ENCODE measurements at regions not wholly inside any gene's neighbourhood (a gene's known extent, or its start where the extent isn't known, plus 50 kb on each side); places are given as distances from the start of the nearest gene placed in this dataset.

DNA sequence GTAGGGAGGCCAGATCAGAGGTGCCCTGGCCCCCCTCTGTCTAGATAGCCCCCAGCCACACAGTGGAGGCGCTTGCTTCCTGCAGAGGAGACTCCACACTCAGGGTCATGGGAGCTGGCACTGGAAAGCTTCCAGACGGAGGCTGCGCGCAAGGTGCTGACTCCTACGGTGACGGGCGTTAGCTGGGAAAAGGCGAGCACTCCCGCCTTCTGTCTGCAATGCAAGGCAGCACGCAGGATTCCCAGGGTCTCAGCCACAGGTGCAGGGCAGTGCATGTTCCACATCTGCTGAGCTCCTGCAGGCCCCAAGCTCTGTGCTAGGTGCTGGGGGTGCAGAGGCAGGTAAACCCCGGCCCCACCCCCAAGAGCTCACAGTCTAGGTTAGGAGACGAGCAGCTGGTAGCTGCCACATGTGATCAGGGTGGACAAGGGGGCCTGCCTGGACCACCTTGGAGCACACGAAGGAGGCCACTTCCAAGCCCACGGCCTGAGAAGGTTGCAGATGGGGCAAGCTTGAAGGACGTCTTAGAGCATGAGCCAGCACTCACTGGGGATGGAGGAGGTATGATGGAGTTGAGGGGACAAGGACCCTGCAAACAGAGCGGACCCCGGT, 310.9 kb upstream of the DIO3 start:
- H3K36me3 ChIP-seq (ENCODE audit: insufficient read depth, low read length), result no peaks in the 10 kb centered on the region
- H3K4me3 ChIP-seq (ENCODE audit: low read length), result no peak overlapping the region
- WGBS, result 94% methylated on average over 17 of the region's 17 CpGs
- H3K9me3 ChIP-seq (ENCODE audit: insufficient read depth, low read depth, low read length), result no peaks in the 10 kb centered on the region
- H3K27me3 ChIP-seq (ENCODE audit: insufficient read depth, low read length), result no peaks in the 10 kb centered on the region
- H3K4me1 ChIP-seq (ENCODE audit: insufficient read depth, low read length), result no peaks in the 10 kb centered on the region
- no peak overlapping the region for H3K9ac ChIP-seq (ENCODE audit: low read depth, low read length)
- no peak overlapping the region for H3K27ac ChIP-seq (ENCODE audit: low read depth, low read length)

DNA sequence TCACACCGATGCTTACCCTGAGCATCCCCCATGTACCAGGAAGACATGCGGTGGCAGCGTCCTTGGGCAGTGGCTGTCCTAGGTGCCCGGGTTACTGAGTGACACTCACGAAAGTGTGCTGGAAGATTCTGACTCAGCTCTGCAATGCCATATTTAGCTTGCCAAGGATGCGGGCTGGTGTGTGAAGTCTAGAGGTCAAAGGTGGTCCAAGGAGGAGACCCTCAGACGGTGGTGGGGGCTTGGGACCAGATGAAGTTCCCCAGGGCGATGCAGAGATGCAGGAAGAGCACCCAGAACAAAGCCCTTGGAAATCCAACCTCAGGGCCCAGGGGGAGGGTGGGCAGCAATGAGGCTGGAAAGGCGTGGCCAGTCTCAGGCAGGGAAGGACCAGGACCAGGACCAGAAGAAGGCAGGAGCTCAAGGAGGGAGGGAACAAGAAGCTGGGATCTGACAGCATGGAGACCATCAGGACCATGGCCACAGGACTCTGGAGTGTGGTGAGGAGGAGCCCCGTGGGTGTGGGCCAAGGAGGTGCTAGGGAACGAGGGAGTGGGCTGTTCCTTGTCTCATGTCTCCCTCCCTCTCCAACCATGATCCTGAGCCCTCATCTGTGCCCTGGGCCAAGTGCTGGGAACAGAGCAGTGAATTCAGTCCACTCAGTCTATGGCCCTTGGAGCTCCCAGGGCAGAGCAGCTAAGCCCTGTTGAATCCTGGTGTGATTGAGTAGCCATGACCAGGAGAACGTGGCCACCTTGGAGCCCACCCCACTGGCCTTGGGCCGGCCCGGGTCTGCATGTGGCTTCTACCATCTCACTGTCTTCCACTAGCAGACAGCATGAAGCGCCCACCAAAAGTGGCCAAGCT, 310.1 kb upstream of the DIO3 start:
- Histone ChIP-seq H3K36me3 (ENCODE audit: insufficient read depth, low read length) (no peaks in the 10 kb centered on the region), H3K27me3 (ENCODE audit: insufficient read depth, low read length) (no peaks in the 10 kb centered on the region), H3K27ac (ENCODE audit: low read depth, low read length) (no peak overlapping the region), H3K9me3 (ENCODE audit: insufficient read depth, low read depth, low read length) (no peaks in the 10 kb centered on the region), H3K9ac (ENCODE audit: low read depth, low read length) (no peak overlapping the region), H3K4me1 (ENCODE audit: insufficient read depth, low read length) (no peaks in the 10 kb centered on the region), H3K4me3 (ENCODE audit: low read length) (no peak overlapping the region)
- WGBS, result 95% methylated on average over 15 of the region's 15 CpGs

DNA sequence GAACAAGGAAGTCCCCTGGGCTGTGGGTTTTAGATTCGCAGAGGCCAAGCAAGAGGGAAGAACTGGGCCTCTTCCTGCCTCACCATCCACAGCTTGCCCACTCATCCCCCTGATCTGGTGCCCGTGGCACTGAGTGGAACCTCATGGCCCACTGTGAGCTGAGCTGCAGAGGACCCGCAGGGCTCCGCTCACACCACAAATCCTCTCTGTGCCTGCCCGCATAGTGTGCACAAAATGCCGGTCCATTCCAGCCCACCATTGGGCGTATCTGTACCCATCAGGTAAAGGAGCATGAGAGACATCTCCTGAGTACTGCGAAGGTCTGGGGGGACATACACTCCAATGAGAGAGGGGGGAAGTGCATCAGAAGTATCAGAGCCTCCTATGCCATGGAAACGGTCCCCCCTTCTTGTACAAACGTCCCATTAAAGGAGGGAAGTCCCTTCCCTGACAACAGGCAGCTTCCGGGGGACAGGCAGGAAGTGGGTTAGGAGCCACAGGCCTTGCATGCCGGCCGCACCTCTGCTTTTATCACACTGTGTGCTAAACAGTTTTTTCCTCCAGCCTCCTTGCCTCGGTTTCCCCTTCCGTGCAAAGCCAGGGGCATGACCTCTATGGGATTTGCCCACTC, 309.4 kb upstream of the DIO3 start:
- H3K27ac ChIP-seq (ENCODE audit: low read depth, low read length), result no peak overlapping the region
- H3K9me3 ChIP-seq (ENCODE audit: insufficient read depth, low read depth, low read length), result no peaks in the 10 kb centered on the region
- 96% methylated on average over 15 of the region's 15 CpGs for WGBS
- no peaks in the 10 kb centered on the region for H3K36me3 ChIP-seq (ENCODE audit: insufficient read depth, low read length)
- H3K27me3 ChIP-seq (ENCODE audit: insufficient read depth, low read length), result no peaks in the 10 kb centered on the region
- no peak overlapping the region for H3K4me3 ChIP-seq (ENCODE audit: low read length)
- no peaks in the 10 kb centered on the region for H3K4me1 ChIP-seq (ENCODE audit: insufficient read depth, low read length)
- no peak overlapping the region for H3K9ac ChIP-seq (ENCODE audit: low read depth, low read length)

DNA sequence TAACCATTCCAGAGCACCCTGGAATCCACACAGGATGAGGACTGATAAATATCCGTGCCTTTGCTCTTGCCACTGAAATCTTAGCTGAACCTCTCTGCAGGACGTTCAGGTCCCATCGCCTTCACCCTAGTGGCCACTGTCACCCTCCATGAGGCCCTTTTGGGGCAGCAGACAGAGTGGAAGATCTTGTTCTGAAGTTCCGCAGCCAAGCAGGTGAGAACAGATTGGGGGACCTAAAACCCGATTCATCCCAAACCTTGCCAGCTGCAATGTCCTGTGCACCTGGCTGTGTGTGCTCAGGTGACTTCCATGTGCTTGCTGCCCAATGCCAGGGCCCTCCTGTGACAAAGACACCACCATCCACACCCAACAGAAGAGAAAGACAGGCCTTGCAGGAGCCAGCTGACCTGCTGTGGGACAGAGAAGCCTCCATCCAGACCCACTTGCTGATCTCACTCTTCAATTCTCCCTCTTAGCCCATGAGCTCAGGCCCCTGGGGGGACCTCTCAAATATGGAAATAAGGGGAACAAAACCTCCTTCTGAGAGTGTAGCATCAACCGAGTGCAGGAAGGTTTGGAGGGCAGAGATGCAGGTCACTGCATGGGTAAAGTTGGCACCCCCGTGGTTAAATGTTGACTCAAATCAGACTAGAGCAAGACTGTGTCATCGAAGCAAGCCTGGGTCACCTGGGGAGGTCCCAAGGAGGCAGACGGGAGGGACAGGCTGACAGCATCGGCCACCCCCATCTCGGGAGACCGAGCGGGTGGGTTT, 308.7 kb upstream of the DIO3 start:
- Histone ChIP-seq H3K9me3 (ENCODE audit: insufficient read depth, low read depth, low read length) (no peaks in the 10 kb centered on the region), H3K27me3 (ENCODE audit: insufficient read depth, low read length) (no peaks in the 10 kb centered on the region), H3K36me3 (ENCODE audit: insufficient read depth, low read length) (no peaks in the 10 kb centered on the region), H3K27ac (ENCODE audit: low read depth, low read length) (no peak overlapping the region), H3K4me3 (ENCODE audit: low read length) (no peak overlapping the region), H3K9ac (ENCODE audit: low read depth, low read length) (no peak overlapping the region), H3K4me1 (ENCODE audit: insufficient read depth, low read length) (no peaks in the 10 kb centered on the region)
- whole genome bisulfite sequencing, result 91% methylated on average over 13 of the region's 13 CpGs

DNA sequence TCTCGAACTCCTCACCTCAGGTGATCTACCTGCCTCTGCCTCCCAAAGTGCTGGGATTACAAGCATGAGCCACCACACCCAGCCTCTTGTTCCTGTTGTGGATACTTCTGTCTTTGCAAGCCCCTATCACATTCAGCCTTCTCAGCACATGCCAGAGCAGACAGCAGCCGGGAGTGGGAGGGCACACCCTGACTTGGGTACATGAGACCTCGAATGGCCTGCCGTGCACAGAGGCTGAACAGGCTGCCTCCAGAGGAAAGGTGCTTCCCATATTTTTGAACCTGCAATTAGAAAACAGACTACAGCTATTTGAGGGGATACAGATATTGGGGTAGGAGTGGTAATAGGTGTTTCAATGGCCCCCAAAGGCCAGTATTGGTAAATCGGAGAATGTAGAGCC, 307.3 kb upstream of the DIO3 start:
- WGBS, result 96% methylated on average over 5 of the region's 5 CpGs
- no peaks in the 10 kb centered on the region for H3K27me3 ChIP-seq (ENCODE audit: insufficient read depth, low read length)
- no peaks in the 10 kb centered on the region for H3K9me3 ChIP-seq (ENCODE audit: insufficient read depth, low read depth, low read length)
- no peak overlapping the region for H3K4me3 ChIP-seq (ENCODE audit: low read length)
- no peak overlapping the region for H3K27ac ChIP-seq (ENCODE audit: low read depth, low read length)
- H3K4me1 ChIP-seq (ENCODE audit: insufficient read depth, low read length), result no peaks in the 10 kb centered on the region
- H3K9ac ChIP-seq (ENCODE audit: low read depth, low read length), result no peak overlapping the region
- no peaks in the 10 kb centered on the region for H3K36me3 ChIP-seq (ENCODE audit: insufficient read depth, low read length)

DNA sequence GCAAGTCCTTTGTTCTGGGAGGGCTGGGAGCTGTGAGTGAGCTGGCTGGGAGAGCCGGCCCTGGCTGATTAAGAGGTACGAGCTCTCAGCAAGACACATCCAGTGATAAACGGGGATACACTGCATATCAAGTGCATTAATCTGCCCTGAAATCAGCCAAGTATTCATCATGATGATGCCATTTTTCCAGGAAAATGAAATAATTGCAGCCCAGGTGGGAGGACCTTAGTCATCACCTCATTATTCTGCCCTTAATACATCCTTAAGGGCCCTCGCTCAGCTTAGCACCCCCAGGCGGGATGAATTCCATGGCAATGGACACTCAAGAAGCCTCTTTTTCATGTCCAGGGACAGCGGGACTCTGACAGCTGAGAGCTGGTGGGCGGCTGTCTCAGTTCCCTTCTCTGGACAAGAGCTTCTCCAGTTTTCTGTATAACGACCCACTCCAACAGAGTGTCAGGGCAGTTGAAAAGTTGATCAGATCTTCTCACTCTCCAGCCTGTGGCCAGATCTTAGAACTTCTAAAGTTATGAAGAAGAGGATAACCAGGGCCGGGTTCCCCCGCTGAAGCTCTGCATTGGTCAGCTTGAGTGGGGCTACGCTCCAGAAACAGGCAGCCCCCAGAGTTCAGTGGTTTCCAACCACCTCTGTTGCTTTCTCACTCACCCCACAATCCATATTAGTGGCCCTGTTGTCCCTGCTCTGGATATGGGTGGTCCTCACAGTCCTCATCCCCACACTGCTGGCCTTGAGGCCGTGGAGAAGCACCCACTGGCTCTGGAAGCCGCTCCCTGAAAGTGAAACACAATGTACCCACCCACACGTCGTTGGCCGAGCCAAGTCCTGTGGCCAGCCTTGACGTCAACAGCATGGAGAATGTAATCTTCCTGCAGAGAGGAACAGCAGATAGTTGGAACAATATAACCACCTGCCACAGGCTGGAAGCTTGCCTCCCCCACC, 306.2 kb upstream of the DIO3 start:
- Histone ChIP-seq H3K4me3 (ENCODE audit: low read length) (no peak overlapping the region), H3K36me3 (ENCODE audit: insufficient read depth, low read length) (no peaks in the 10 kb centered on the region), H3K4me1 (ENCODE audit: insufficient read depth, low read length) (no peaks in the 10 kb centered on the region), H3K9ac (ENCODE audit: low read depth, low read length) (no peak overlapping the region), H3K27ac (ENCODE audit: low read depth, low read length) (no peak overlapping the region), H3K27me3 (ENCODE audit: insufficient read depth, low read length) (no peaks in the 10 kb centered on the region), H3K9me3 (ENCODE audit: insufficient read depth, low read depth, low read length) (no peaks in the 10 kb centered on the region)
- WGBS, result 90% methylated on average over 17 of the region's 17 CpGs

GRCh38 chr14:101255765-101256125, 305.6 kb upstream of the DIO3 start:
- H3K4me1 ChIP-seq (ENCODE audit: insufficient read depth, low read length), result no peaks in the 10 kb centered on the region
- H3K27me3 ChIP-seq (ENCODE audit: insufficient read depth, low read length), result no peaks in the 10 kb centered on the region
- H3K9me3 ChIP-seq (ENCODE audit: insufficient read depth, low read depth, low read length), result no peaks in the 10 kb centered on the region
- H3K36me3 ChIP-seq (ENCODE audit: insufficient read depth, low read length), result no peaks in the 10 kb centered on the region
- H3K4me3 ChIP-seq (ENCODE audit: low read length), result no peak overlapping the region
- WGBS, result 81% methylated on average over 5 of the region's 8 CpGs
- no peak overlapping the region for H3K27ac ChIP-seq (ENCODE audit: low read depth, low read length)
- no peak overlapping the region for H3K9ac ChIP-seq (ENCODE audit: low read depth, low read length)

DNA sequence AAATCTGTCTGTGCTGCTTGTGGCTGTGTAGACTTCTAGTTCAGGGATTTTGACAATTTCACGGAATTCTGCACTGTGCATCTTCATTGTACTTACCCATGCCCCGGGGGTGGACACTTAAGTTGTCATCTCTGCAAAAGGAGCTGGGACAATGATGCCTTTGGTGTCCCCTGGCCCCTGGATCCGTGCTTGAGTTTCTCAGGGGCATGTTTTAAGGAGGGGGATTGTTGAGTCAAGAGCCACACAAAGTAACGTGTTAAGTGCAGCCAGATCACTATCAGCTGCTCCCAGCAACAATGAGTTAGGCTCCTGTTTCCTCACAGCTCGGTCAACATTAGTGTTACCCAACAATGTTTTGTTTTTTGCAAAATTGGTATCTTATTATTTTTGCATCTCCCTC, 305.0 kb upstream of the DIO3 start:
- H3K9me3 ChIP-seq (ENCODE audit: insufficient read depth, low read depth, low read length), result no peaks in the 10 kb centered on the region
- H3K27me3 ChIP-seq (ENCODE audit: insufficient read depth, low read length), result no peaks in the 10 kb centered on the region
- H3K4me1 ChIP-seq (ENCODE audit: insufficient read depth, low read length), result no peaks in the 10 kb centered on the region
- no peak overlapping the region for H3K4me3 ChIP-seq (ENCODE audit: low read length)
- 76% methylated on average over 5 of the region's 5 CpGs for WGBS
- no peak overlapping the region for H3K9ac ChIP-seq (ENCODE audit: low read depth, low read length)
- no peak overlapping the region for H3K27ac ChIP-seq (ENCODE audit: low read depth, low read length)
- H3K36me3 ChIP-seq (ENCODE audit: insufficient read depth, low read length), result no peaks in the 10 kb centered on the region

GRCh38 chr14:101257551-101257950, 303.7 kb upstream of the DIO3 start:
- Histone ChIP-seq H3K36me3 (ENCODE audit: insufficient read depth, low read length) (no peaks in the 10 kb centered on the region), H3K4me1 (ENCODE audit: insufficient read depth, low read length) (no peaks in the 10 kb centered on the region)
- 93% methylated on average over 6 of the region's 6 CpGs for WGBS

DNA sequence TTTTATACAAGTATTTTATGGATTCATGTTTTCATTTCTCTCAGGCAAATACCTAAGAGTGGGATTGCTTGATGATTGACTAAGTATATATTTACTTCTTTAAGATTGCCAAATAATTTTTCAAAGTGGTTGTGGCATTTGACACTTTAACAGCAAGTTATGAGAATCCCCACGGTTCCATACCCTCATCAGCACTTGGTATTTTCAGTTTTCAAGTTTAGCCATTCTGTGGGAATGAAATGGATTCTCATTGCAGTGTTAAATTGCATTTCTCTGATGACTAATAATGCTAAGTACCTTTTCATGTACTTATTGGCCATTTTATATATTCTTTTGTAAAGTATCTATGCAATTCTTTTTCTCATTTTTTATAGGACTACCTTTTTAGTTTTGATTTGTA, 301.5 kb upstream of the DIO3 start:
- Histone ChIP-seq H3K27ac (ENCODE audit: low read depth, low read length) (no peak overlapping the region), H3K4me1 (ENCODE audit: insufficient read depth, low read length) (0 out of 2 replicates have a peak, but pooled peaks cover 4% of the 10 kb centered on the region), H3K4me3 (ENCODE audit: low read length) (no peak overlapping the region), H3K27me3 (ENCODE audit: insufficient read depth, low read length) (no peaks in the 10 kb centered on the region), H3K9me3 (ENCODE audit: insufficient read depth, low read depth, low read length) (peaks cover 7% of the 10 kb centered on the region), H3K36me3 (ENCODE audit: insufficient read depth, low read length) (no peaks in the 10 kb centered on the region), H3K9ac (ENCODE audit: low read depth, low read length) (no peak overlapping the region)
- 100% methylated on average over 1 of the region's 1 CpG for WGBS

More at GRCh38 chr14:101257551-101257950, 303.7 kb upstream of the DIO3 start:
- Histone ChIP-seq H3K27me3 (ENCODE audit: insufficient read depth, low read length) (no peaks in the 10 kb centered on the region), H3K4me3 (ENCODE audit: low read length) (no peak overlapping the region), H3K27ac (ENCODE audit: low read depth, low read length) (no peak overlapping the region), H3K9me3 (ENCODE audit: insufficient read depth, low read depth, low read length) (peaks cover 7% of the 10 kb centered on the region; the same call in 1 of the 2 replicates), H3K9ac (ENCODE audit: low read depth, low read length) (no peak overlapping the region)
